GM19023 (cell line): ENCODE measurements at regions not wholly inside any gene's neighbourhood (a gene's known extent, or its start where the extent isn't known, plus 50 kb on each side); places are given as distances from the start of the nearest gene placed in this dataset.

Experiments used
- ATAC-seq: cut with Tn5 transposase; IDR thresholded peaks from one replicate; pipeline ENCODE4 v1.9.1; 2021; ENCODE audit warnings: mild to moderate bottlenecking, moderate library complexity; ENCODE audit not compliant: unreplicated experiment

DNA sequence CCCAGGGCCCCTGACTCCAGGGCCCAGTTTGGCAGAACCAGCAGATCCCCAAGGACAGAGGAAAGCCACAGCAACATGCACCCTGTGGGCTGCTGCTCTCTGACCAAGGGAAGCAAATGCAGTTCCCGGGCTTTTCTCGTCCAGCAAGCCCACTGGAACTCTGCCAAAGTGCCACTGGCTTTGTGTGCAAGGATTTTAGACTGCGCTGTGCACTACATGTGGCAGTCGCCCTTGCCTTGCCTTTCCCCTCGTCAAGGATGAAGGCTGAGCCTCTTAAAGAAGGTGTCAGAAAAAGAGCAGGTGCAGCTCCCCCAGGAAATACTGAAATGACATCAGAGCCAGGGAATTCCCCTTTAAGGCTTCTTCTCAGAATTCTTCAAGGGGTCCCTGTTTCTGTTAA lies 199.2 kb downstream of the TFCP2L1 start:
- ATAC-seq: no peak

DNA sequence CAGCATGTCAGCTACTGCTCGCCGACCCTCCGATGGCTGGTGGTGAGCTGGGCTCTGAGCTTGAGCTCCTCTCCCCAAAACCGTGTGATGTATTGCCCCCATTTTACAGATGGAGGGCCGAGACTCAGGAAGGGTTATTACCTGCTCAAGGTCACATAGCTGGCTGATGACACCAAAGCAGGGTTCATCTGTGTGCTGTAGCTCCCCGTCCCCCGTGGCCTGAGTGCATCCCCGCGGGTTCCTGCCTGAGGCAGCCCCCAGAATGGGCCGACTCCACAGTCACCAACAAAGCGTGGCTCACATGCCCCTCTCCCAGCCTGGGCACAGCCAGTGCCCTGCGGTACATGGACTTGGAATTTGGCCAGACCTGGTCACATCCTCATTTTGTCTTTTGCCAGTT lies 198.6 kb downstream of the TFCP2L1 start:
- no peak for ATAC-seq

GRCh38 chr2:121087117-121087516 lies 197.9 kb downstream of the TFCP2L1 start:
- no peak for ATAC-seq

GRCh38 chr2:121088251-121089165 lies 196.5 kb downstream of the TFCP2L1 start:
- ATAC-seq: no peak

GRCh38 chr2:121089166-121089510 lies 195.9 kb downstream of the TFCP2L1 start:
- no peak for ATAC-seq

DNA sequence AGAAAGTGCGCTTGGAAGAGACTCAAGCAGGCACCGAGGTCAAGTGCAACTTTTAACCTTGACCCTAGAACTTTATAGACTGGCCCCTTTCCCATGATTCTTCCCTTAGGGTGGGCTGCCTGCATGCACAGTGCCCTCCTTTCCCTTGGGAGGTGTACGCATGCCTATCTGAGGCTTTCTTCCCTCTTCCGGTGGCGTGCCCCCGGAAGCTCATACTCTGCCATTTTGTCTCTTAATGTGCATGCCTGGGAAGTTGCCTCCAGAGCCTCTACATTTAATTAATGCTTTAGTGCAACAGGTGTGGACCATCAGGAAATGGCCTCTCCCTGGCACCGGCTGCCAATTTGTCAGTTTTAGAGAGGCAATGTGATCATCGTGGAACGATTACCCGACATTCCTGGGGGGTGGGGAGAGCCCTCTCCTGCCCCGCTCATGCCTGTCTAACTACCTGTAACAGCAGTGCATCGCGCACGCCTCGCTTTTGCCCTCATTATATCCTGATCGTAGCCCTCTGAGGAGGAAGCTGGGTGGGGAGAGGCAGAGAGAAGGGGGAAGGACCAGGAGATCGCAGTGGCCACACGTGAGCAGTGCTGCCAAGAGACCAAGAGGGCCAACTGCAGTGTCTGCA lies 194.8 kb downstream of the TFCP2L1 start:
- no peak for ATAC-seq

DNA sequence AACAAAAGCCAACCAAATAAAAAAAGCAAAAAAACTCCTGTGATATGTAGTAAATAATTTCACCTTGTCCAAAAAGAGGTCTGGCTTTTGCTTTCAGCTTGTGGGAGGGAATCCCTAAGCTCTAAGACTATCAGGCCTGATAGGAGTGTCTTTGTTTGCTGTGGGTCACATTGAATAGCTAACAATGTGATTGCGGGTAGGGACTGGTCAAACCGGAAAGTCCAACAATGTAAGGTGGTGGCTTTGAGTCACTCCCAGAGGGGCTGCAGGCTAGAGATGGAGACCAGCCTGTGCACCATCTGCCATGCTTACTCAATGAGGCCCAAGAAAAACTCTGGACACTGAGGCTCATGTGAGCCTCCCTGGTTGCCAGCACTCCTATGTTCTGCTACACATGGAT lies 192.9 kb downstream of the TFCP2L1 start:
- no peak for ATAC-seq

DNA sequence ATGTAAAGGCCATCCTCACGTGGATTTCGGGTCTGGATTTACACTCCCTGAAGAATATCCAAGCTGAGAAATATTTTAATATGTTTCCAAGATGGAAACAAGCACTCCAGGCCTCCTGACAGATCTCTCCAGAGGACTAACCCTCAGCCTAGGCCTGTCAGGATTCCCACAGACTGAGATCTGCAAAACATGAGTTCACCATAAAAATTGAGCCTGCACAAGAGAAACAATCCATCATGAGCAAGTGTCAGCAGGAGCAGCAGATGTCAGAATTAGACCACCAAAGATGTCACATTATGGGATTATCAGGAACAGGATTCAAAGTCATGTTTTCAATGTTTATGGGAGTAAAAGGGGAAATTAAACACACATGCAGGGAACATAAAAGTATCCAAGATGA lies 191.3 kb downstream of the TFCP2L1 start:
- no peak for ATAC-seq

DNA sequence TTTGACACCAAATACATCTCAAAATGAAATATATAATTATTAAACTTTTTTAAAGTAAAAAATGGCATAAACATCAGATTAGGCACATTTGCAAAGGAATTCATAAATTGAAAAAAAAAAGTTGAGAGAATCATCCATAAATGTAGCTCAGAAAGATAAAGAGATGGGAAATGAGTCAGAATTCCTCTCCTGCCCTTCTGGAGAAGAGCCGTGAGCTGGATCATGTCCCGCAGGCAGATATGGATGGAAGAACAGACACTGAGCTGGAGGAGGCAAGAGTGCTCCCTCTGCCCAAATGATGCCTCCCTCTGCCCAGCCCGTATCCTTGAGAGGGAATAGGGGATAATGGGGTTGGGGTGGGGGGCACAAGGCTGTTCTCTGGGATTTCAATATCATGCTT lies 190.9 kb downstream of the TFCP2L1 start:
- ATAC-seq: no peak

DNA sequence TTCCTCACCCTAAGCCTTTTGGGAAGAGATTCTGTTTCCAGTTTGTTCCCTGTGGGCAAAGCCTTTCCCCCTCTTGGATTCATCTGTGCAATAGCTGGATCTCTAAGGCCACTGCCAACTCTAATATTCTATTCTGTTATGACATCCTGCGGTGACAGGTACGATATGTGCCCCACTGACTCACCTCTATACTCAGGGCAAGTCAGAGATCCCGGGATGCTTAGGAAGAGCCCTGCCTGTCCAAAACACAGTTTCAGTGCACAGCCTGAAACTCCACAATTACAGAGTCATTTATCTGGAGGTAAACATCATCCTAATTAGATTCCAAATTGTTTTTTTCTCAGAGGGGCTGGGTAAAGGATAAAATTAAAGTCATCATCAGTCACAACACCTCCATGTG lies 190.2 kb downstream of the TFCP2L1 start:
- no peak for ATAC-seq

- ATAC-seq: no peak
These were observed 189.5 kb downstream of the TFCP2L1 start for GRCh38 chr2:121095257-121096080.

DNA sequence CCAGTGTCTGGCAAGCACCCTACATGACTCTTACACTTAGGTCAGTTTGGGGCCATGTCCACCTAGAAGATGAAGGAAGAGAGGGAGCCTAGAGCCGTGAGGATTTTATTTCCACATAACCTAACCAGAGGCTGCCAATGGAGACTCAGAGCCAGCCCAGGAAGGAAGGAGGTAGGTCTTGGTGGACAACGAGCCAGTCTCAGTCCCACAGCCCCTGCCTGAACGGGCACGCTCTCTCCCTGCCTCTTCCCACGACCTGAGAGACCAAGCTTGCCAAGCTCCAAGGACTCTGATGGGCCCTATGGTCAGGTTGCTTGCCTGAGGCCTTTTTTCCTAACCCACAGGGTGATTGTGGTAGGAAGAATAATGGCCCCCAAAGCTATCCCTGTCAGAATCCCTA lies 188.4 kb downstream of the TFCP2L1 start:
- ATAC-seq: no peak

- ATAC-seq: no peak
These were observed 186.4 kb downstream of the TFCP2L1 start for GRCh38 chr2:121098556-121098955.

DNA sequence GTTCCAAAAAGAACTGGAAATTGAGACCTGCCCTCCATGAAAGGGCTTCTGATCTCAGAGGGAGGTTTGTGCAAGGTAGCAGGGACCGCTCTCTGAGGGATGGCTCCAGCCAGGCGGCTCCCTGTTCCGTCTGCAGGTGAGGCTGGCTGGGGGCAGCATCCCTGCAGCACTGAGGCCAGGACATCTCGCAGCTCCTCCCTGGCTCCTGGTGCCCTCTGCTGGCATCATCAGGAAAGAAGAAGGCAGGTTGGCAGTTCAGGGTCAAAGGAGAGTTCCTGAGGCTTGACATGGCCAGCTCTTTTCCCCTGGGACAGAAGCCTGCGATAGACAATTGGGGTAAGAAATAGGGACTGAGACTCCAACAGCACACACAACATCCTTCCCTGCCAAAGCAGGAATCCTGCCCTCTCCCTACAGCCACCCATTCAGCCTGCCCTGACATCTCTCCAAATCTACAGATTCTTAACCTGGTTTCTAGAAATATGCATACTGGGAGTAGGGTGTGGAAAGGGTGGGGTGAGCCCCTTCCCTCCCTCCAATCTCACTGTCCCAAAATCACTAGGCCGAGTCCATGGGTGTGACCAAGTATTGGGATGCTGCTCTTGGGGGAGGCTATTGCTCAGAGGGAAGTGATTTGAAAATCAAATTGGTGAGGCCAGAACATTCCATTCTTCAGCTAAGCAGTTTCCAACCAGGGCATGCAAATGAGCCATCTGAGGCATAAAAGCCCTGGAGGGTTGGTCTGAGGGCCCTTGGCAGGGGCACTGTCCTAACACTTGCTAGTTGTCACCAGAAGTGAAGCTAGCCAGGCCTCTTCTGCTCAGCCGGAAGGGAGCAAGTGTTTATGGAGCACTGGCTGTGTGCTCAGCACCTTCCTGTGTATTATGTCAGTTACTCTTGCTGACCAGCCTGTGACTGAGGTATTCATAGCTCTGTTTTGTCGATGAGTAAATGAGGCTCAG lies 185.4 kb downstream of the TFCP2L1 start:
- ATAC-seq: no peak

DNA sequence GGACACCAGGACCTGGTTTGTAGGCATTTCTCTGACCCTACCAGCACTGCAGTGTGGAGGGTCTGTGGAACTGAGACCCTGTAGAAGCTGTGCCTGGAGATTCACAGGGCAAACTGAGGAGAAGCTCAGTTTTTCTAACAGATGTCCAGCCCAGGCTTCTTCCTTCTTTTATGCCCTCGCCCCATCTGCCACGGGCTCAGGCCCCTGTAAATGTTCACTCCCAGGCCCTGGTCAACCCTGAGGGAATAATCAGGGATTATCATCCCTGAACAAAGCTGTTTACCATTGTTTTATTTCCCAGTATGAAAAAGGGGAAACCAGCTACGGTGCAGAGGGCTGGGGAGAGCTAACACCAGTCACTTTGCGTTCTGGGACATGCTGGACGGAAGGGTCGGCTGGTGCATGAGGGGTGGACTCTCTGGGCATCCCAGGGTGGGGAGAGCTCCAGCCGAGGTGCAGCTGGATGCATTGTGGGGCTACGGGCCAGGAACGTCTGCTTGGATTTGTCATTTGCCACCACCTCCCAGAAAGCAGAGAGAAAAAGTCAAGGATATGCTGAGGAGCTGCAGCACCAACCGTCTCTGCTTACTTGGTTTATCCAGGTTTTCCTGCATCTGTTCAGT lies 183.8 kb downstream of the TFCP2L1 start:
- ATAC-seq: no peak

DNA sequence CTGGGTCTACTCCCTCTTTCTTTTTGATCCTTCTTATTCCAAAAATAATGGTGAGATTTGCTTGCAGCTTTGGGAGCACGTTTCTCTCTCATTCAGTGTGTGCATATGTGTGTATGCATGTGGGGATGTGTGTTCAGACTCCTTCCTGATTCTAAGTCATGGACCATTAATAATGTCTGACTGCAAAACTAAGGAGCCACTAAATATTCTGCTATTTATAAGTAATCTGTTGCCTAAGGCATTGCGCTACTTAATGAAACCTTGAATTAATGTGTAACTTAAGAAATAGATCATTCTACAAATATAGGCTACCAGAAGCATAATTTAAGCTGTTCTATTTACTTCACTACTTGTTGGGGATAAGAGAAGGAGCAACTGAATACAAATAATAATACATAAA lies 182.1 kb downstream of the TFCP2L1 start:
- no peak for ATAC-seq

DNA sequence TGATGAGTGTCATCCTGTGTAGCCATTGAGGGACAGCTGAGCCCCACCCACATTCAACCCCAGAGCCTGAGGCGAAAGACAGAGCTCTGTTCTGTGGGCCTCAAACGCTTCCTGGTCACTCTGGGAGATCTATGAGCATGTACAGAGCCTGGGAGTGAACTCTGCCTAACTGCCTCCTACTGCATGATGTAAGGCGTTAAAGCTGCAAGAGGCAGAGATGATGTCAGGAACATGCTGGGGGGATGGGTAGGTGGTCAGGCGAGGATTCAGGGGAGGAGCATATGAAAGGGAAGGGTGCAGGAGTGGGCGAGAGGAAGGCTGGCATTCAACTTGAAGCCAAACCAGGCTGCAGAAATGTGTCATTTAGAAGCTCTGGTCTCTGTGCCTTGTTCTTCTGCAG lies 181.0 kb downstream of the TFCP2L1 start:
- no peak for ATAC-seq

DNA sequence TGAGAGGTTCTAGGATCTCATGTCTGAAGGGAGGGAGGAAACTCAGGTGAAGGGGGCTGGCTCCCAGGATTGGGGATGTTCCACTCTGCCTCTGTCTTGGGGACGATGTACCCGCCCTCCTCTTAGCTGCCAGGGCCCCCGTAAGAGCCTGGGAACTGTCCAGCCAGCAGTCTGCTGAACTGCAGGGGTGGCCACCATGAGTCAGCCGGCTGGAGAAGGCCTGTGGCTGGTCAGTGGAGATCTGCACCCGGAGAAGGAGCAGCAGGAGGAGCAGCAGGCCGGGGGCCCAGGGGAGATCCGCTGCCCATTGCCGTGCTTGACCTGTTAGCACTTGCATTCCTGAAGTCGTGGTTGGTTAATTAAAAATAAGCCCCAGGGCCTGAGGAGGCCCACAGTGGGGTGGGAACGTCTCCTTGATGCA lies 180.3 kb downstream of the TFCP2L1 start:
- no peak for ATAC-seq

- ATAC-seq: no peak
These were observed 174.1 kb downstream of the TFCP2L1 start for GRCh38 chr2:121110924-121111323.

DNA sequence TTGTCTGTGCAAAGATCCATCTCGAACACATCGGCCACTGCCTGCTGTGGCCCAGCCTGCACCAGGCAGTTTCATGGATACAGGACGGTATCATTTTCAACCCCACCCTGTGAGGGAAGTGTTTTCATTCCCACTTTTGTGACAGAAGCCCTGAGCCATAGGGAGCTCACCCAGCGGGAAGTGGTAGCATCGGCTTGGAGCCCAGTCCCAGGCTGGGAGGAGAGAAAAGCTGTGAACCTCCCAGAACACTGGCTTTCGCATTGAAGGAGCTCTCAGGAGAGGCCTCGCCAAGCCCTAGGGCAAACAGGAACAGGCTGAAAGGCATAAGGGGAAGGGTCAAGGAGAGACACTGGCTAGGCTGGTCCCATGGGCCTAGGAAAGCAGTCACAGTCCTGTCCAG lies 166.1 kb downstream of the TFCP2L1 start:
- ATAC-seq: no peak
